Tibial nerve (tissue), 3 donors: ENCODE measurements at regions not wholly inside any gene's neighbourhood (a gene's known extent, or its start where the extent isn't known, plus 50 kb on each side); places are given as distances from the start of the nearest gene placed in this dataset.

Source experiments
- POLR2A ChIP-seq, 2 donors: fragments of 450-650 bp; IDR thresholded peaks; one replicate each; pipeline ENCODE4 v1.6.1; 2017; ENCODE audit warnings: antibody characterized with exemption in 2 of 2, mild to moderate bottlenecking in 2 of 2, moderate library complexity in 2 of 2
- TF ChIP-seq, protein P1 (sequence below), 5 experiments: fragments of 200-600 bp in 3 of 5; fragments of 450-650 bp in 2 of 5; sonication (generic) in 3 of 5; IDR thresholded peaks; one replicate each; pipeline ENCODE4 v1.5.1; 2016 to 2019; ENCODE audit warnings: antibody characterized with exemption in 5 of 5, mild to moderate bottlenecking in 3 of 5, moderate library complexity in 2 of 5

- TF ChIP-seq, protein P1, sequence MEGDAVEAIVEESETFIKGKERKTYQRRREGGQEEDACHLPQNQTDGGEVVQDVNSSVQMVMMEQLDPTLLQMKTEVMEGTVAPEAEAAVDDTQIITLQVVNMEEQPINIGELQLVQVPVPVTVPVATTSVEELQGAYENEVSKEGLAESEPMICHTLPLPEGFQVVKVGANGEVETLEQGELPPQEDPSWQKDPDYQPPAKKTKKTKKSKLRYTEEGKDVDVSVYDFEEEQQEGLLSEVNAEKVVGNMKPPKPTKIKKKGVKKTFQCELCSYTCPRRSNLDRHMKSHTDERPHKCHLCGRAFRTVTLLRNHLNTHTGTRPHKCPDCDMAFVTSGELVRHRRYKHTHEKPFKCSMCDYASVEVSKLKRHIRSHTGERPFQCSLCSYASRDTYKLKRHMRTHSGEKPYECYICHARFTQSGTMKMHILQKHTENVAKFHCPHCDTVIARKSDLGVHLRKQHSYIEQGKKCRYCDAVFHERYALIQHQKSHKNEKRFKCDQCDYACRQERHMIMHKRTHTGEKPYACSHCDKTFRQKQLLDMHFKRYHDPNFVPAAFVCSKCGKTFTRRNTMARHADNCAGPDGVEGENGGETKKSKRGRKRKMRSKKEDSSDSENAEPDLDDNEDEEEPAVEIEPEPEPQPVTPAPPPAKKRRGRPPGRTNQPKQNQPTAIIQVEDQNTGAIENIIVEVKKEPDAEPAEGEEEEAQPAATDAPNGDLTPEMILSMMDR (IDR thresholded peaks at IDR 0.05): no peak
- no peak for TF ChIP-seq POLR2A (IDR thresholded peaks at IDR 0.05)
Measured at GRCh38 chr10:128419466-128420019, 293.3 kb upstream of the MKI67 start.
